BE2C (cell line): ENCODE measurements at regions not wholly inside any gene's neighbourhood (a gene's known extent, or its start where the extent isn't known, plus 50 kb on each side); places are given as distances from the start of the nearest gene placed in this dataset.

Source experiments
- DNase-seq: peaks from one replicate; pipeline ENCODE4 v3.0.0-alpha.2; 2020
- H3K27me3 ChIP-seq: fragments of 250-450 bp; sonication (Bioruptor Pico); 2 replicates; pipeline ENCODE4 v1.5.1; 2020; ENCODE audit warnings: mild to moderate bottlenecking
- H3K36me3 ChIP-seq: fragments of 250-450 bp; sonication (Bioruptor Pico); 2 replicates; pipeline ENCODE4 v1.5.1; 2020; ENCODE audit warnings: mild to moderate bottlenecking
- H3K4me1 ChIP-seq: fragments of 250-450 bp; sonication (Bioruptor Pico); 2 replicates; pipeline ENCODE4 v1.5.1; 2020
- H3K4me3 ChIP-seq: 2 replicates; pipeline ENCODE4 v1.5.1; 2011; ENCODE audit warnings: low read depth, low read length
- H3K9me3 ChIP-seq: fragments of 250-450 bp; sonication (Bioruptor Pico); 2 replicates; pipeline ENCODE4 v1.5.1; 2020
- CTCF ChIP-seq: IDR thresholded peaks from 2 replicates; pipeline ENCODE4 v1.5.1; 2012; ENCODE audit warnings: mild to moderate bottlenecking, low read depth, low read length

GRCh38 chr6:99017150-99017549 lies 69.4 kb upstream of the FBXL4 start:
- Histone ChIP-seq H3K9me3 (no peaks in the 10 kb centered on the region), H3K4me1 (no peaks in the 10 kb centered on the region), H3K4me3 (no peak overlapping the region), H3K36me3 (no peaks in the 10 kb centered on the region), H3K27me3 (no peaks in the 10 kb centered on the region)
- no peak for DNase-seq
- no peak for TF ChIP-seq CTCF

- Histone ChIP-seq H3K36me3 (no peaks in the 10 kb centered on the region), H3K9me3 (no peaks in the 10 kb centered on the region), H3K27me3 (no peaks in the 10 kb centered on the region), H3K4me1 (peaks cover under 1% of the 10 kb centered on the region; the same call in 1 of the 2 replicates), H3K4me3 (no peak overlapping the region)
- DNase-seq = no peak
- no peak for TF ChIP-seq CTCF
These were observed 68.6 kb upstream of the FBXL4 start for GRCh38 chr6:99016355-99016754.

- no peaks in the 10 kb centered on the region for H3K36me3 ChIP-seq
- peaks cover 8% of the 10 kb centered on the region; the same call in 1 of the 2 replicates for H3K4me1 ChIP-seq
- no peak for DNase-seq
- H3K4me3 ChIP-seq = no peak overlapping the region
- no peak for TF ChIP-seq CTCF
- H3K9me3 ChIP-seq = no peaks in the 10 kb centered on the region
- no peaks in the 10 kb centered on the region for H3K27me3 ChIP-seq
These were observed 66.3 kb upstream of the FBXL4 start for GRCh38 chr6:99014061-99014460.

DNA sequence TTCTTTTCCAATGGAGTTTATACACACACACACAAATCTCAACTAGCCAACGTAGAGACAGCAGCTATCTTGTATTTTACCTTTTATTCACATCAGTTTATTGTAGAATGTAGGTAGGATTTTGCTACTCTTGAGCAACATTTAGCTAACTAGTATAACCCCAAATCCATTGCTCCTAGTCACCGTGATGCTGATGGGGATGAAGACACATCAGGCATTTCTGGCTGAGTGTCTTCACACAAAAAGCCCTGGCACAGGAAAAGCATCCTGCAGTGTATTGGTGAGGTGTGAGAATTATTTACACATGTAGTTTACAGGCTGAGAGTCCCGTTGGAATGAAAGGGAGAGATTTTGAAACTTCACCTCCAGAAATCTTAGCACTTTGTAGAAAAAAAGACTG lies 65.9 kb upstream of the FBXL4 start:
- Histone ChIP-seq H3K4me1 (peaks cover 8% of the 10 kb centered on the region; the same call in 1 of the 2 replicates), H3K4me3 (no peak overlapping the region), H3K36me3 (no peaks in the 10 kb centered on the region), H3K27me3 (no peaks in the 10 kb centered on the region), H3K9me3 (no peaks in the 10 kb centered on the region)
- DNase-seq = no peak
- no peak for TF ChIP-seq CTCF

GRCh38 chr6:99013145-99013544 lies 65.4 kb upstream of the FBXL4 start:
- H3K36me3 ChIP-seq = no peaks in the 10 kb centered on the region
- H3K4me1 ChIP-seq = peaks cover 8% of the 10 kb centered on the region; the same call in 1 of the 2 replicates
- H3K27me3 ChIP-seq = no peaks in the 10 kb centered on the region
- no peaks in the 10 kb centered on the region for H3K9me3 ChIP-seq
- no peak overlapping the region for H3K4me3 ChIP-seq
- TF ChIP-seq CTCF = no peak
- DNase-seq = no peak

DNA sequence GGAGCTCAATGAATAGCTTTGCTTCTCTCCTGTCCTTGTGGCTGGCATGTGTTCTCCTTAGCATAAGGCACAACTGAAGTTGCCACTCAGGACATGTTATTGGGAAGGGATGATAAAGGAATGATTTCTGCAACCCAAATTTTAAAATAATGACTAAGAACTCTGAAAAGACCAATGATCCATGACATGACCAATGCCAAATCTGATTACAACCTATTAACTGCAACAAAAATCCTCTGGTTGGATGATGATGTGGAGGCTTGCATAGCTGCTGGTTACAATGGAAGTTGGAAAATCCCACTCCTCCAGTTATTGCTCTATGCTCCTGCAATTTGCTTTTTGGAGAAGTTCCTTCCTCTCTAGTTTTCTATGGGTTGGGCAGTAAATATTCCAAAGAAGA lies 63.4 kb upstream of the FBXL4 start:
- Histone ChIP-seq H3K4me1 (peaks cover 8% of the 10 kb centered on the region; the same call in 1 of the 2 replicates), H3K9me3 (no peaks in the 10 kb centered on the region), H3K4me3 (no peak overlapping the region), H3K27me3 (0 out of 2 replicates have a peak, but pooled peaks cover 5% of the 10 kb centered on the region), H3K36me3 (no peaks in the 10 kb centered on the region)
- no peak for TF ChIP-seq CTCF
- no peak for DNase-seq
